Thymus (tissue), 11 donors: ENCODE measurements at regions not wholly inside any gene's neighbourhood (a gene's known extent, or its start where the extent isn't known, plus 50 kb on each side); places are given as distances from the start of the nearest gene placed in this dataset.

Experiments
- DNase-seq, 9 donors: peaks; one replicate each; pipeline ENCODE4 v3.0.0-alpha.2; 2013; ENCODE audit warnings: low spot score in 9 of 9, low read depth in 6 of 9, missing footprints in 1 of 9
- H3K27ac ChIP-seq, 2 donors: one replicate each; pipeline ENCODE4 v1.5.1; 2013; ENCODE audit warnings: control low read depth in 1 of 2, low read depth in 1 of 2, low read length in 1 of 2, mild to moderate bottlenecking in 1 of 2, moderate library complexity in 1 of 2
- H3K27me3 ChIP-seq, 2 donors: one replicate each; pipeline ENCODE4 v1.5.1; 2013; ENCODE audit warnings: low read length in 1 of 2; ENCODE audit not compliant: control insufficient read depth in 2 of 2, insufficient read depth in 1 of 2
- H3K36me3 ChIP-seq, 2 donors: one replicate each; pipeline ENCODE4 v1.5.1; 2013; ENCODE audit warnings: low read length in 1 of 2, mild to moderate bottlenecking in 1 of 2, moderate library complexity in 1 of 2; ENCODE audit not compliant: control insufficient read depth in 2 of 2, insufficient read depth in 2 of 2
- H3K4me1 ChIP-seq, 2 donors: one replicate each; pipeline ENCODE4 v1.5.1; 2013; ENCODE audit warnings: low read length in 2 of 2; ENCODE audit not compliant: control insufficient read depth in 2 of 2, insufficient read depth in 2 of 2
- H3K4me3 ChIP-seq, 2 donors: one replicate each; pipeline ENCODE4 v1.5.1; 2013; ENCODE audit warnings: low read length in 2 of 2, control low read depth in 1 of 2, mild to moderate bottlenecking in 1 of 2
- H3K9me3 ChIP-seq, 2 donors: one replicate each; pipeline ENCODE4 v1.5.1; 2013; ENCODE audit warnings: low read length in 1 of 2, mild to moderate bottlenecking in 1 of 2; ENCODE audit not compliant: control insufficient read depth in 2 of 2, insufficient read depth in 1 of 2
- WGBS: extraction: QIAGEN DNeasy Blood & Tissue Kit; methylation state at CpG from one replicate; pipeline ENCODE4 v1.1.7; 2013; 5-methylcytosine and 5-hydroxymethylcytosine counted together
- donor health status: healthy.

DNA sequence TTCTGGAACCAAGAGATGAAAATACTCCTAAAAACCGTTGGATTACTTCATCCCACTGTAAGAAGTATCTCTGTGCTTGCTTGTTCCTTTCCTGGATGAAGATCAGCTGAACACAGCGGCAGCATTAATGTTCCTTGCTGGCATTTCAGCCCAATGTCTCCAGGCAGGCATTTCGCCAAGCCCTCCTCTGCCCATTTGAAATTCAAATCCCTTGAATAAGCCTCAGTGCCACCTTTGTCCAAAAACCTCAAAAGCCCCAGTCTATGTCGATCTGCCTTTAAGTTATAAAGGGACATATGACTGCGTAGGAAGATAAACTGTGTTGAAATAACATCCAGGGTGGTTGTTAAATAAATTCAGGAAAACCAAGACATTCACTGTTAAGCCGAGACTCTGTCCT is 156.8 kb upstream of the PDZRN3 start:
- Histone ChIP-seq H3K36me3 (no peaks in the 10 kb centered on the region), H3K4me3 (no peak overlapping the region), H3K27ac (no peak overlapping the region), H3K27me3 (no peaks in the 10 kb centered on the region), H3K4me1 (no peaks in the 10 kb centered on the region), H3K9me3 (no peaks in the 10 kb centered on the region)
- no peak for DNase-seq
- WGBS, result 88% methylated on average over 6 of the region's 6 CpGs

- H3K9me3 ChIP-seq, result no peaks in the 10 kb centered on the region
- H3K27me3 ChIP-seq, result no peaks in the 10 kb centered on the region
- no peak overlapping the region for H3K4me3 ChIP-seq
- no peak overlapping the region for H3K27ac ChIP-seq
- H3K4me1 ChIP-seq, result no peaks in the 10 kb centered on the region
- H3K36me3 ChIP-seq, result no peaks in the 10 kb centered on the region
- DNase-seq, result no peak
- WGBS, result 71% methylated on average over 2 of the region's 2 CpGs
Observed at GRCh38 chr3:73774645-73775044, 149.9 kb upstream of the PDZRN3 start.

DNA sequence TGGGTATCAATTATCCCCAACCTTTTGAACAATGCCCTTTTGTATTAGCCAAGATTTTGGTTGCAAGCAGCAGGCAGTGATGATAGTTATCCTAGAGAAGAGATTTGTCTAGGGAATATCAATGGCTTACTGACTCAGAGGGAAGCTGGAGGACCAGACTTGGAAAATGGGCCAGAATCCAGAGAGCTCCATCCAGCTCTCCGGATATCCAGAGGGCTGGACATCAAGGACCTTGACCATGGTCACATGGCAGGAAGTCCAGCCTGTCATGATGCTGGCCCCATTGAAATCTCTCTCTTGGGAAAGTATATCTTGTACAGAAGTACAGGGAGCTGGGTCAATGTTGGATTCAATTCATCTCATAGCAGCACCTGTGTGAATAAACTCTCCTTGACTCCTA is 148.5 kb upstream of the PDZRN3 start:
- H3K27me3 ChIP-seq, result no peaks in the 10 kb centered on the region
- H3K36me3 ChIP-seq, result no peaks in the 10 kb centered on the region
- H3K27ac ChIP-seq, result no peak overlapping the region
- 94% methylated on average over 1 of the region's 1 CpG for whole genome bisulfite sequencing
- no peak for DNase-seq
- no peaks in the 10 kb centered on the region for H3K4me1 ChIP-seq
- H3K4me3 ChIP-seq, result no peak overlapping the region
- H3K9me3 ChIP-seq, result no peaks in the 10 kb centered on the region

DNA sequence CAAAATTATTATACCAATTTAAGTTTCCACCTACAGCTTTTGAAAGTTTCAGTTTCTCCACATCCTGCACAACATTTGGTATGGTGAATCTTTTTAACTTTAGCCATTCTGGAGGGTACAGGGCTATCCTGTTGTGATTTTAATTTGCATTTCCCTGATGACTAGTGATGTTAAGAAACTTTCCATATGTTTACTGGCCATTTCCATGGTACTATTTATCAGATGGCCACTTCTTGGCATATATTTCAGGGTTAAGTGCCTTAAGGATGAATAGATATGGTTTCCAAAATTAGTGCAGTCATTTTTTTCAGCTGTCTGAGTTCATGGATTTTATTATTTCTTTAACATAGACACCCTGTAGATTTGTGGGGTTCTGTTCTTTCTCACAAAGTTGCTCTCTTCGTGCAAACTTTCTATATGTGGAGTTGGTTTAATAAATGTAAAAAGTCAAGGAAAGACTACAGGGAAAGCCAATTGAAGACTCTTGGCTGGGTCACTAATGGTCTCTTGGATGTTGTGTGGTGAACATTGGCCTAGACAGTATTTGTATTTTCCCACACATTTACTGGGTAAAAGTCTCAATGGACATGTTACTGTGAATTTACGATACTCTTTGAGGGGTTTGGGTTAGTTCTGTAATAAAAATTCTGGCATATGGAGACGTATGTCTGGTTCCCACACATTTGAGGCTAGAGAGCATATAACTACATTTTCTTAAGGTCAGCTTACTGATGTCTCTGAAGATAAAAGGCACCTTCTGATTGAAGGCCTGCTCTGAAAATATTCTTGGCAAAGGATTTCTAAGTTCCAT is 147.5 kb upstream of the PDZRN3 start:
- no peaks in the 10 kb centered on the region for H3K4me1 ChIP-seq
- no peak for DNase-seq
- H3K36me3 ChIP-seq, result no peaks in the 10 kb centered on the region
- WGBS, result 95% methylated on average over 3 of the region's 3 CpGs
- no peak overlapping the region for H3K4me3 ChIP-seq
- H3K27ac ChIP-seq, result no peak overlapping the region
- H3K9me3 ChIP-seq, result no peaks in the 10 kb centered on the region
- no peaks in the 10 kb centered on the region for H3K27me3 ChIP-seq

- no peak for DNase-seq
Observed at GRCh38 chr3:73768524-73769308, 144.0 kb upstream of the PDZRN3 start.

DNA sequence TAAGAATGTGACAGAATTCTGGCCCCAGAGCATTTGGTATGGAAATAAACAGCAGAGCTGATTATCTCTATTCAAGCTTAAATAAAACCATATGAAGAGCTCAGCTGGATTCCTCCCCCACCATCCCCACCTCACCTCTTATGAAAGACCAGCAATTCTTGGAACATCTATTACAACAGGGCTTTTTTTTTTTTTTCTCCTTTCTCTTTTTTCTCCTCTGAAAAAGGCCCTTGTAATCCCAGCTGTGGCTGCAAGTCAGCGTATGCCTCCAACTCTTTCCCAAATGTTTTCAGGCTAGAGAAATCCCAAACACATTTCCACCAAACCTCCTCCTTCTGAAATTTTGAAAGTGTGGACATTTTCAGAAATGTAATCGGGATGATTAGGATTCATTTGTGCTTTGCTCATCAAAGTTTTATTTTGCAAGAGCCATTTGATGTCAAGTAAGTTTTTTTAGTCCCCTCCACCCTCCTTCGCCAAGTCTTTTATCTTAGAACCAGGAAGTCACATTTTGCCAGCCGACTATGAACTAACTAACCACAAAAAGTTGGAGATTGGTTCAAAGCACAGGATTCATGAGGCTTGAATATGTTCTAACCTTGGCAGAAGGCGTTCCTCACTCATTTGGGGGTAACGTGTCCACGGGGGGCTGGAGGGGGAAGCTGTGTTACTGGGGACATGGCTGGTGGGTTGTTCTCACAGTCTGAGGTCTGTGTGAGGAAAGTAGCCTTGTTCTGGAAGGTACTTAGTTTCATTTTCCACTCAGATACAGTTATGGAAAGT is 142.0 kb upstream of the PDZRN3 start:
- H3K9me3 ChIP-seq, result no peaks in the 10 kb centered on the region
- WGBS, result 26% methylated on average over 7 of the region's 7 CpGs
- H3K4me3 ChIP-seq, result no peak overlapping the region
- peaks cover 3 to 4% of the 10 kb centered on the region in 2 donors for H3K4me1 ChIP-seq
- H3K27ac ChIP-seq, result peak overlapping the region in 1 of 2 donors; percentile 33
- H3K27me3 ChIP-seq, result no peaks in the 10 kb centered on the region
- no peaks in the 10 kb centered on the region for H3K36me3 ChIP-seq
- DNase-seq, result peak in 4 of 9 donors; percentile 2 to 33 (median 8)

More at GRCh38 chr3:73768524-73769308, 144.0 kb upstream of the PDZRN3 start:
- H3K9me3 ChIP-seq, result no peaks in the 10 kb centered on the region
- H3K4me1 ChIP-seq, result peaks cover 3 to 4% of the 10 kb centered on the region in 2 donors
- no peak overlapping the region for H3K27ac ChIP-seq
- H3K4me3 ChIP-seq, result no peak overlapping the region
- H3K36me3 ChIP-seq, result no peaks in the 10 kb centered on the region
- no peaks in the 10 kb centered on the region for H3K27me3 ChIP-seq
- WGBS, result 92% methylated on average over 5 of the region's 5 CpGs

GRCh38 chr3:73765878-73766545 is 141.3 kb upstream of the PDZRN3 start:
- no peak overlapping the region for H3K4me3 ChIP-seq
- 91% methylated on average over 5 of the region's 5 CpGs for WGBS
- no peaks in the 10 kb centered on the region for H3K27me3 ChIP-seq
- H3K4me1 ChIP-seq, result peaks cover 3 to 4% of the 10 kb centered on the region in 2 donors
- no peaks in the 10 kb centered on the region for H3K9me3 ChIP-seq
- DNase-seq, result no peak
- H3K36me3 ChIP-seq, result no peaks in the 10 kb centered on the region
- no peak overlapping the region for H3K27ac ChIP-seq

- 94% methylated on average over 5 of the region's 5 CpGs for WGBS
- no peaks in the 10 kb centered on the region for H3K27me3 ChIP-seq
- no peaks in the 10 kb centered on the region for H3K9me3 ChIP-seq
- no peaks in the 10 kb centered on the region for H3K36me3 ChIP-seq
- DNase-seq, result no peak
- H3K4me3 ChIP-seq, result no peak overlapping the region
- H3K4me1 ChIP-seq, result peaks cover 3 to 4% of the 10 kb centered on the region in 2 donors
- H3K27ac ChIP-seq, result no peak overlapping the region
Observed at GRCh38 chr3:73762855-73763254, 138.1 kb upstream of the PDZRN3 start.
